SK-N-SH (cell line): ENCODE measurements at regions not wholly inside any gene's neighbourhood (a gene's known extent, or its start where the extent isn't known, plus 50 kb on each side); places are given as distances from the start of the nearest gene placed in this dataset.
"Not testable (repeated sequence)": the region's sequence is repeated elsewhere in the genome, so short reads cannot be mapped to it uniquely, and the experiment has no call there.

Source experiments
- CTCF ChIA-PET: fragments of 300-600, 350-600 bp; formaldehyde crosslinking; extraction: SDS; loops from one replicate; lab custom pipeline; 2021; lab: Yijun Ruan, JAX
- POLR2A ChIA-PET: fragments of 350-600 bp; sonication (Branson Sonifier 250); formaldehyde crosslinking; extraction: SDS; loops from one replicate; lab custom pipeline; 2020; ENCODE audit warnings: antibody characterized with exemption, inconsistent platforms; lab: Yijun Ruan, JAX
- DNase-seq: peaks from one replicate; pipeline ENCODE4 v3.0.0; 2012
- H2AFZ ChIP-seq: fragments of 200-600 bp; sonication (generic); 2 replicates; pipeline ENCODE4 v1.8.1; 2016; ENCODE audit warnings: antibody characterized with exemption, mild to moderate bottlenecking, low read depth
- H3F3A ChIP-seq: fragments of 200-600 bp; sonication (generic); replicated peaks from 2 replicates; pipeline ENCODE3; 2016; ENCODE audit warnings: antibody characterized with exemption, mild to moderate bottlenecking; ENCODE audit not compliant: insufficient read depth
- H3K27ac ChIP-seq, 2 experiments: fragments of 200-500 bp in 1 of 2; fragments of 200-600 bp in 1 of 2; sonication (Bioruptor generic) in 1 of 2; sonication (generic), shearing (Covaris generic) in 1 of 2; 2 replicates each; pipeline versions ENCODE4 v1.5.1 to v1.6.1; 2014 to 2016; ENCODE audit warnings: low read depth in 2 of 2, inconsistent platforms in 1 of 2, low read length in 1 of 2, mild to moderate bottlenecking in 1 of 2, mixed read lengths in 1 of 2
- H3K27me3 ChIP-seq: fragments of 200-600 bp; sonication (generic), shearing (Covaris generic); 2 replicates; pipeline ENCODE4 v1.6.1; 2016; ENCODE audit warnings: mixed run types; ENCODE audit not compliant: insufficient read depth
- H3K36me3 ChIP-seq, 2 experiments: fragments of 200-500 bp in 1 of 2; fragments of 200-600 bp in 1 of 2; sonication (Bioruptor generic) in 1 of 2; sonication (generic) in 1 of 2; replicated peaks in 1 of 2; 2 replicates each; pipeline versions ENCODE3 to v1.5.1; 2014 to 2016; ENCODE audit warnings: low read length in 1 of 2, mild to moderate bottlenecking in 1 of 2; ENCODE audit not compliant: insufficient read depth in 2 of 2, control insufficient read depth in 1 of 2
- H3K4me1 ChIP-seq, 2 experiments: fragments of 200-500 bp in 1 of 2; fragments of 200-600 bp in 1 of 2; sonication (Bioruptor generic) in 1 of 2; sonication (generic), shearing (Covaris generic) in 1 of 2; 2 replicates each; pipeline versions ENCODE4 v1.5.1 to v1.6.1; 2014 to 2016; ENCODE audit warnings: low read depth in 1 of 2, low read length in 1 of 2, mixed run types in 1 of 2; ENCODE audit not compliant: insufficient read depth in 2 of 2, control insufficient read depth in 1 of 2
- H3K4me2 ChIP-seq: fragments of 200-600 bp; sonication (generic), shearing (Covaris generic); 2 replicates; pipeline ENCODE4 v1.6.1; 2017; ENCODE audit warnings: mixed run types
- H3K4me3 ChIP-seq, 2 experiments: fragments of 200-500 bp in 1 of 2; fragments of 200-600 bp in 1 of 2; sonication (Bioruptor generic) in 1 of 2; sonication (generic), shearing (Covaris generic) in 1 of 2; 2 replicates each; pipeline versions ENCODE4 v1.5.1 to v1.8.1; 2014 to 2016; ENCODE audit warnings: low read depth in 2 of 2, inconsistent platforms in 1 of 2, low read length in 1 of 2, mild to moderate bottlenecking in 1 of 2, mixed read lengths in 1 of 2, moderate library complexity in 1 of 2
- H3K79me2 ChIP-seq: fragments of 200-600 bp; sonication (generic); 2 replicates; pipeline ENCODE4 v1.8.1; 2017; ENCODE audit warnings: mild to moderate bottlenecking; ENCODE audit not compliant: insufficient read depth
- H3K9ac ChIP-seq: fragments of 200-600 bp; sonication (generic); 2 replicates; pipeline ENCODE4 v1.6.1; 2017; ENCODE audit warnings: mixed run types
- H3K9me2 ChIP-seq: fragments of 200-600 bp; sonication (generic); 2 replicates; pipeline ENCODE4 v1.6.1; 2017; ENCODE audit warnings: mixed run types
- H3K9me3 ChIP-seq: fragments of 200-600 bp; sonication (generic); 2 replicates; pipeline ENCODE4 v1.6.1; 2017; ENCODE audit warnings: mixed run types, mild to moderate bottlenecking, moderate library complexity
- H4K20me1 ChIP-seq: fragments of 200-600 bp; sonication (generic); 2 replicates; pipeline ENCODE4 v1.6.1; 2017; ENCODE audit warnings: mild to moderate bottlenecking, mixed run types; ENCODE audit not compliant: insufficient read depth
- EZH2phosphoT487 ChIP-seq: fragments of 200-600 bp; sonication (generic); IDR thresholded peaks from 2 replicates; pipeline ENCODE4 v1.6.1; 2017; ENCODE audit warnings: low read depth, mixed run types, mild to moderate bottlenecking, antibody characterized with exemption, moderate library complexity, borderline replicate concordance
- FOXM1 ChIP-seq: IDR thresholded peaks from 2 replicates; pipeline ENCODE4 v1.4.0; 2012; ENCODE audit warnings: low read depth, mild to moderate bottlenecking
- RAD21 ChIP-seq: IDR thresholded peaks from 2 replicates; pipeline ENCODE4 v1.6.1; 2012; ENCODE audit warnings: mild to moderate bottlenecking, low read length
- RFX5 ChIP-seq: IDR thresholded peaks from 2 replicates; pipeline ENCODE4 v1.6.1; 2012; ENCODE audit warnings: mild to moderate bottlenecking, improper control_type of control experiment, low read length
- SMC3 ChIP-seq: IDR thresholded peaks from 2 replicates; pipeline ENCODE4 v1.6.1; 2012; ENCODE audit warnings: low read depth, low read length, improper control_type of control experiment
- TAF1 ChIP-seq: IDR thresholded peaks from 2 replicates; pipeline ENCODE4 v1.6.1; 2012; ENCODE audit warnings: low read depth, mild to moderate bottlenecking, low read length, moderate library complexity, borderline replicate concordance
- TCF12 ChIP-seq: IDR thresholded peaks from 2 replicates; pipeline ENCODE4 v1.4.0; 2012
- TEAD4 ChIP-seq: IDR thresholded peaks from 2 replicates; pipeline ENCODE4 v1.4.0; 2012; ENCODE audit warnings: mild to moderate bottlenecking, borderline replicate concordance; ENCODE audit not compliant: insufficient read depth
- YY1 ChIP-seq: IDR thresholded peaks from 2 replicates; pipeline ENCODE4 v1.4.0; 2012; ENCODE audit warnings: low read depth, mild to moderate bottlenecking
- WGBS: methylation state at CpG from one replicate; pipeline ENCODE4 v1.1.6; 2017; ENCODE audit warnings: low lambda C conversion rate; 5-methylcytosine and 5-hydroxymethylcytosine counted together
- TF ChIP-seq, protein P1 (sequence below): IDR thresholded peaks from 2 replicates; pipeline ENCODE4 v1.4.0; 2012; ENCODE audit warnings: low read depth, borderline replicate concordance

DNA sequence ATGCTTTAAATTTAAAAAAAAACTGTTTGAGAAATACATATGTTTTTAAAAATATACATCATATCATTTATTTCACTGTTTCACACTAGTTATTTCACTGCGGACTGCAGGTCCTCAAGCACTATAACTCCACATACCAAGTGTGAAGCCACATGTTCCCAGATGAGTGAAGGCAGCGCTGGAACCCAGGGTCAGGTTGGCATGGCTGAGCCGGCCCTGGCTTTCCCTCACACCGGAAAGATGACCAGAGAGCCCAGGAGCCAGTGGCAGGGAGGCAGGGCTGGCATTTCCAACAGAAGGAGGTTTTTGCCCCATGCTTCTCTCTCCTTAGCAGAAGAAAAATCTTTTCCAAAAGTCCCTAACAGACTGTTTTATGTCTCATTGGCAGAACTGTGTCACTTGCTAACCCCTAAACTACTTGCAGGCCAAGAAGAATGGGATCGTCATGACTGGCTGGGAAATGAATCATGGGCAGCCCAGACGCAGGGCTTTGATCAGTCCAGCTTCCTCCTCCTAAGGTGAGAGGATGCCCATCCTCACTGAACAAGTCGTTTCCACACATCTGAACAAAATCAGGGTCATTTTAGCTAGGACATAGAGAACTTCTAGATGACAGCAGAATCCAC is 287.6 kb upstream of the HNRNPA3 start:
- Histone ChIP-seq H2AFZ (no peak overlapping the region), H3K27me3 (no peaks in the 10 kb centered on the region), H3K27ac (no peak overlapping the region), H3K4me1 (no peaks in the 10 kb centered on the region), H3K4me2 (no peak overlapping the region), H3F3A (no peaks in the 10 kb centered on the region), H3K4me3 (no peak overlapping the region), H3K9me3 (no peaks in the 10 kb centered on the region; the same call in 1 of the 2 replicates), H3K79me2 (no peaks in the 10 kb centered on the region), H3K9ac (no peak overlapping the region), H3K9me2 (no peaks in the 10 kb centered on the region), H3K36me3 (no peaks in the 10 kb centered on the region), H4K20me1 (no peaks in the 10 kb centered on the region)
- POLR2A ChIA-PET = no interaction called here
- TF ChIP-seq TCF12 (no peak), EZH2phosphoT487 (no peak), SMC3 (no peak), TEAD4 (no peak)
- no peak for DNase-seq
- CTCF ChIA-PET = no interaction called here
- WGBS = 42% methylated on average over 7 of the region's 7 CpGs

DNA sequence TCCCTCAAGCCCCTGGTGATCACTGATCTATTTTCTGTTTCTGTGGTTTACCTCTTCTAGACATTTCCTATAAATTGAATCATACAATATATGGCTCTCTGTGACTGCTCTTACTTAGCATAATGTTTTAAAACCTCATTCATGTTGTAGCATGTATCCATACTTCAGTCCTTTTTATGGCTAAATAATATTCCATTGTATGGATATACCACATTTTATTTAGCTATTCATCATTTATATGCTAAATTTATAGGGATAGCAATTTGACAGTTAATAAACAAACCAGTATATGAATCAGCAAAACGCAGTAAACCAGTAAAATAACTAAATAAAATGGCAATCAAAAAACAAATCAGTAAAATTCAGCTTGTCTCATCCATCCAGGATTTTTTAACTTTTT is 286.1 kb upstream of the HNRNPA3 start:
- no peak for TF ChIP-seq RFX5
- TF ChIP-seq RAD21 = no peak
- TF ChIP-seq FOXM1 = no peak
- TF ChIP-seq, protein P1, sequence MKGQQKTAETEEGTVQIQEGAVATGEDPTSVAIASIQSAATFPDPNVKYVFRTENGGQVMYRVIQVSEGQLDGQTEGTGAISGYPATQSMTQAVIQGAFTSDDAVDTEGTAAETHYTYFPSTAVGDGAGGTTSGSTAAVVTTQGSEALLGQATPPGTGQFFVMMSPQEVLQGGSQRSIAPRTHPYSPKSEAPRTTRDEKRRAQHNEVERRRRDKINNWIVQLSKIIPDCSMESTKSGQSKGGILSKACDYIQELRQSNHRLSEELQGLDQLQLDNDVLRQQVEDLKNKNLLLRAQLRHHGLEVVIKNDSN = no peak
- TF ChIP-seq YY1 = no peak
- no peak for TF ChIP-seq TAF1
- no peak for TF ChIP-seq SMC3
- no peak for TF ChIP-seq EZH2phosphoT487
- CTCF ChIA-PET = no interaction called here
- POLR2A ChIA-PET = no interaction called here
- Histone ChIP-seq H3K27me3 (no peaks in the 10 kb centered on the region), H3F3A (no peaks in the 10 kb centered on the region), H4K20me1 (no peaks in the 10 kb centered on the region), H3K4me3 (no peak overlapping the region), H3K9me3 (no peaks in the 10 kb centered on the region; the same call in 1 of the 2 replicates), H3K9ac (no peak overlapping the region), H2AFZ (no peak overlapping the region), H3K4me1 (no peaks in the 10 kb centered on the region), H3K79me2 (no peaks in the 10 kb centered on the region), H3K27ac (no peak overlapping the region), H3K4me2 (no peak overlapping the region), H3K9me2 (no peaks in the 10 kb centered on the region), H3K36me3 (no peaks in the 10 kb centered on the region)
- no peak for DNase-seq
- WGBS = 6% methylated on average over 1 of the region's 1 CpG

DNA sequence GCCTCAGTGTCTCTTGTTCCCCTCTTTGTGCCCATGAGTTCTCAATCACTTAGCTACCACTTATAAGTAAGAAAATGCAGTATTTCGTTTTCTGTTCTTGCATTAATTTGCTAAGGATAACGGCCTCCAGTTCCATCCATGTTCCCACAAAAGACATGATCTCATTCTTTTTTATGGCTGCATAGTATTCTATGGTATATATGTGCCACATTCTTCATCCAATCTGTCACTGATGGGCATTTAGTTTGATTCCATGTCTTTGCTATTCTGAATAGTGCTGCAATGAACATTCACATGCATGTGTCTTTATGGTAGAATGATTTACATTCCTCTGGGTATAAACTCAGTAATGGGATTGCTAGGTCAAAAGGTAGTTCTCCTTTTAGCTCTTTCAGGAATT is 283.2 kb upstream of the HNRNPA3 start:
- H3K27ac ChIP-seq, H2AFZ ChIP-seq, DNase-seq, H3K36me3 ChIP-seq, H3K4me1 ChIP-seq, H3K9me2 ChIP-seq, H3F3A ChIP-seq, H3K79me2 ChIP-seq, H3K4me3 ChIP-seq, H3K27me3 ChIP-seq, H3K9me3 ChIP-seq, H3K9ac ChIP-seq, POLR2A ChIA-PET, H4K20me1 ChIP-seq, H3K4me2 ChIP-seq: not testable (repeated sequence)
- CTCF ChIA-PET = interaction anchor here (0.9 kb wide), 1 partner anchor 18 kb away, joined by 3 read pairs; no protein-coding TSS in a partner anchor
- 9% methylated on average over 2 of the region's 2 CpGs for WGBS
